SK-N-SH (cell line): ENCODE measurements at regions not wholly inside any gene's neighbourhood (a gene's known extent, or its start where the extent isn't known, plus 50 kb on each side); places are given as distances from the start of the nearest gene placed in this dataset.

Source experiments
- CTCF ChIA-PET: fragments of 300-600, 350-600 bp; formaldehyde crosslinking; extraction: SDS; loops from one replicate; lab custom pipeline; 2021; lab: Yijun Ruan, JAX
- POLR2A ChIA-PET: fragments of 350-600 bp; sonication (Branson Sonifier 250); formaldehyde crosslinking; extraction: SDS; loops from one replicate; lab custom pipeline; 2020; ENCODE audit warnings: antibody characterized with exemption, inconsistent platforms; lab: Yijun Ruan, JAX
- DNase-seq: peaks from one replicate; pipeline ENCODE4 v3.0.0; 2012
- H2AFZ ChIP-seq: fragments of 200-600 bp; sonication (generic); 2 replicates; pipeline ENCODE4 v1.8.1; 2016; ENCODE audit warnings: antibody characterized with exemption, mild to moderate bottlenecking, low read depth
- H3F3A ChIP-seq: fragments of 200-600 bp; sonication (generic); replicated peaks from 2 replicates; pipeline ENCODE3; 2016; ENCODE audit warnings: antibody characterized with exemption, mild to moderate bottlenecking; ENCODE audit not compliant: insufficient read depth
- H3K27ac ChIP-seq, 2 experiments: fragments of 200-500 bp in 1 of 2; fragments of 200-600 bp in 1 of 2; sonication (Bioruptor generic) in 1 of 2; sonication (generic), shearing (Covaris generic) in 1 of 2; 2 replicates each; pipeline versions ENCODE4 v1.5.1 to v1.6.1; 2014 to 2016; ENCODE audit warnings: low read depth in 2 of 2, inconsistent platforms in 1 of 2, low read length in 1 of 2, mild to moderate bottlenecking in 1 of 2, mixed read lengths in 1 of 2
- H3K27me3 ChIP-seq: fragments of 200-600 bp; sonication (generic), shearing (Covaris generic); 2 replicates; pipeline ENCODE4 v1.6.1; 2016; ENCODE audit warnings: mixed run types; ENCODE audit not compliant: insufficient read depth
- H3K36me3 ChIP-seq, 2 experiments: fragments of 200-500 bp in 1 of 2; fragments of 200-600 bp in 1 of 2; sonication (Bioruptor generic) in 1 of 2; sonication (generic) in 1 of 2; replicated peaks in 1 of 2; 2 replicates each; pipeline versions ENCODE3 to v1.5.1; 2014 to 2016; ENCODE audit warnings: low read length in 1 of 2, mild to moderate bottlenecking in 1 of 2; ENCODE audit not compliant: insufficient read depth in 2 of 2, control insufficient read depth in 1 of 2
- H3K4me1 ChIP-seq, 2 experiments: fragments of 200-500 bp in 1 of 2; fragments of 200-600 bp in 1 of 2; sonication (Bioruptor generic) in 1 of 2; sonication (generic), shearing (Covaris generic) in 1 of 2; 2 replicates each; pipeline versions ENCODE4 v1.5.1 to v1.6.1; 2014 to 2016; ENCODE audit warnings: low read depth in 1 of 2, low read length in 1 of 2, mixed run types in 1 of 2; ENCODE audit not compliant: insufficient read depth in 2 of 2, control insufficient read depth in 1 of 2
- H3K4me2 ChIP-seq: fragments of 200-600 bp; sonication (generic), shearing (Covaris generic); 2 replicates; pipeline ENCODE4 v1.6.1; 2017; ENCODE audit warnings: mixed run types
- H3K4me3 ChIP-seq, 2 experiments: fragments of 200-500 bp in 1 of 2; fragments of 200-600 bp in 1 of 2; sonication (Bioruptor generic) in 1 of 2; sonication (generic), shearing (Covaris generic) in 1 of 2; 2 replicates each; pipeline versions ENCODE4 v1.5.1 to v1.8.1; 2014 to 2016; ENCODE audit warnings: low read depth in 2 of 2, inconsistent platforms in 1 of 2, low read length in 1 of 2, mild to moderate bottlenecking in 1 of 2, mixed read lengths in 1 of 2, moderate library complexity in 1 of 2
- H3K79me2 ChIP-seq: fragments of 200-600 bp; sonication (generic); 2 replicates; pipeline ENCODE4 v1.8.1; 2017; ENCODE audit warnings: mild to moderate bottlenecking; ENCODE audit not compliant: insufficient read depth
- H3K9ac ChIP-seq: fragments of 200-600 bp; sonication (generic); 2 replicates; pipeline ENCODE4 v1.6.1; 2017; ENCODE audit warnings: mixed run types
- H3K9me2 ChIP-seq: fragments of 200-600 bp; sonication (generic); 2 replicates; pipeline ENCODE4 v1.6.1; 2017; ENCODE audit warnings: mixed run types
- H3K9me3 ChIP-seq: fragments of 200-600 bp; sonication (generic); 2 replicates; pipeline ENCODE4 v1.6.1; 2017; ENCODE audit warnings: mixed run types, mild to moderate bottlenecking, moderate library complexity
- H4K20me1 ChIP-seq: fragments of 200-600 bp; sonication (generic); 2 replicates; pipeline ENCODE4 v1.6.1; 2017; ENCODE audit warnings: mild to moderate bottlenecking, mixed run types; ENCODE audit not compliant: insufficient read depth
- CHD2 ChIP-seq: fragments of 150-350 bp; IDR thresholded peaks from 2 replicates; pipeline ENCODE4 v1.6.1; 2018; ENCODE audit warnings: low read length; ENCODE audit not compliant: partially characterized antibody
- ELF1 ChIP-seq: IDR thresholded peaks from 2 replicates; pipeline ENCODE4 v1.4.0; 2012
- FOSL2 ChIP-seq: IDR thresholded peaks from 2 replicates; pipeline ENCODE4 v1.4.0; 2012; ENCODE audit warnings: low read depth, mild to moderate bottlenecking, moderate library complexity, borderline replicate concordance
- FOXJ3 ChIP-seq: sonication (generic); formaldehyde crosslinking; IDR thresholded peaks from 2 replicates; pipeline ENCODE4 v1.5.1; 2020; ENCODE audit warnings: mild to moderate bottlenecking, missing genetic modification reagents
- FOXM1 ChIP-seq: IDR thresholded peaks from 2 replicates; pipeline ENCODE4 v1.4.0; 2012; ENCODE audit warnings: low read depth, mild to moderate bottlenecking
- GABPA ChIP-seq: IDR thresholded peaks from 2 replicates; pipeline ENCODE4 v1.4.0; 2012; ENCODE audit warnings: low read depth, mild to moderate bottlenecking
- GATA2 ChIP-seq: sonication (generic); formaldehyde crosslinking; IDR thresholded peaks from 2 replicates; pipeline ENCODE4 v1.5.0; 2020; ENCODE audit warnings: mild to moderate bottlenecking, missing genetic modification reagents
- IRF3 ChIP-seq: fragments of 150-350 bp; IDR thresholded peaks from 2 replicates; pipeline ENCODE4 v1.6.1; 2016; ENCODE audit warnings: mild to moderate bottlenecking, low read depth, low read length
- JUND ChIP-seq: IDR thresholded peaks from 2 replicates; pipeline ENCODE4 v1.4.0; 2012
- NRF1 ChIP-seq: IDR thresholded peaks from 2 replicates; pipeline ENCODE4 v1.6.1; 2012; ENCODE audit warnings: low read depth, mild to moderate bottlenecking, low read length
- PBX3 ChIP-seq: IDR thresholded peaks from 2 replicates; pipeline ENCODE4; 2012
- POLR2AphosphoS5 ChIP-seq: IDR thresholded peaks from 2 replicates; pipeline ENCODE4 v1.6.1; 2012; ENCODE audit warnings: low read depth, low read length
- RAD21 ChIP-seq: IDR thresholded peaks from 2 replicates; pipeline ENCODE4 v1.6.1; 2012; ENCODE audit warnings: mild to moderate bottlenecking, low read length
- RCOR1 ChIP-seq: fragments of 150-350 bp; IDR thresholded peaks from 2 replicates; pipeline ENCODE4 v1.6.1; 2017; ENCODE audit warnings: antibody characterized with exemption, low read length
- SIN3A ChIP-seq: IDR thresholded peaks from 2 replicates; pipeline ENCODE4 v1.6.1; 2012; ENCODE audit warnings: low read depth, mild to moderate bottlenecking, low read length, moderate library complexity, borderline replicate concordance
- SMC3 ChIP-seq: IDR thresholded peaks from 2 replicates; pipeline ENCODE4 v1.6.1; 2012; ENCODE audit warnings: low read depth, low read length, improper control_type of control experiment
- TCF12 ChIP-seq: IDR thresholded peaks from 2 replicates; pipeline ENCODE4 v1.4.0; 2012
- TEAD4 ChIP-seq: IDR thresholded peaks from 2 replicates; pipeline ENCODE4 v1.4.0; 2012; ENCODE audit warnings: mild to moderate bottlenecking, borderline replicate concordance; ENCODE audit not compliant: insufficient read depth
- USF2 ChIP-seq: fragments of 150-350 bp; IDR thresholded peaks from 2 replicates; pipeline ENCODE4 v1.6.1; 2017; ENCODE audit warnings: antibody characterized with exemption, low read length, low read depth, borderline replicate concordance
- ZBTB33 ChIP-seq: IDR thresholded peaks from 2 replicates; pipeline ENCODE4 v1.4.0; 2012; ENCODE audit warnings: low read depth, borderline replicate concordance
- WGBS: methylation state at CpG from one replicate; pipeline ENCODE4 v1.1.6; 2017; ENCODE audit warnings: low lambda C conversion rate; 5-methylcytosine and 5-hydroxymethylcytosine counted together

- Histone ChIP-seq H3K4me1 (no peaks in the 10 kb centered on the region), H3K27ac (no peak overlapping the region), H3K9me3 (no peaks in the 10 kb centered on the region), H2AFZ (no peak overlapping the region), H3K9ac (no peak overlapping the region), H3K4me2 (no peak overlapping the region), H3K27me3 (no peaks in the 10 kb centered on the region; the same call in 1 of the 2 replicates), H3K9me2 (no peaks in the 10 kb centered on the region), H3F3A (no peaks in the 10 kb centered on the region), H3K36me3 (no peaks in the 10 kb centered on the region), H4K20me1 (no peaks in the 10 kb centered on the region), H3K4me3 (no peak overlapping the region), H3K79me2 (no peaks in the 10 kb centered on the region)
- TF ChIP-seq PBX3 (no peak), SIN3A (no peak), RAD21 (no peak), ZBTB33 (no peak), TCF12 (no peak), SMC3 (no peak), RCOR1 (no peak), FOXJ3 (no peak), FOXM1 (no peak), TEAD4 (no peak), JUND (no peak), IRF3 (no peak), GABPA (no peak), GATA2 (CRISPR knock-in tag) (no peak), ELF1 (no peak), CHD2 (no peak), FOSL2 (no peak), NRF1 (no peak), USF2 (no peak), POLR2AphosphoS5 (no peak)
- no peak for DNase-seq
- CTCF ChIA-PET, result no interaction called here
- 13% methylated on average over 5 of the region's 11 CpGs for WGBS
- POLR2A ChIA-PET, result no interaction called here
Measured at GRCh38 chr22:49553076-49553475, 274.6 kb downstream of the BRD1 start.
